ENCODE measurements at regions not wholly inside any gene's neighbourhood (a gene's known extent, or its start where the extent isn't known, plus 50 kb on each side); places are given as distances from the start of the nearest gene placed in this dataset.
"Not testable (repeated sequence)": the region's sequence is repeated elsewhere in the genome, so short reads cannot be mapped to it uniquely, and the experiment has no call there.

GRCh38 chr2:111450526-111450925 is 329.8 kb downstream of the BCL2L11 start:
- TF ChIP-seq CTCF, EZH2phosphoT487, EZH2 (IDR thresholded peaks at IDR 0.05): not testable (repeated sequence)

Data from neural progenitor cell (in vitro differentiated cells).